WTC11 (cell line): ENCODE measurements at regions not wholly inside any gene's neighbourhood (a gene's known extent, or its start where the extent isn't known, plus 50 kb on each side); places are given as distances from the start of the nearest gene placed in this dataset.
A peak's percentile ranks its signal among the peaks of the same experiment; 100 is the strongest.

ENCODE experiments used
- ATAC-seq: fragments of 200-7000 bp; cut with Tn5 transposase; 2 replicates; pipeline ENCODE4 v1.10.0; 2021; ENCODE audit warnings: mild to moderate bottlenecking, moderate library complexity
- CTCF ChIA-PET: fragments of 300-600 bp; sonication (Branson Sonifier 250); formaldehyde crosslinking; loops from one replicate; lab custom pipeline; 2021; ENCODE audit warnings: antibody characterized with exemption; lab: Charles Lee
- POLR2A ChIA-PET: fragments of 350-600 bp; sonication (Branson Sonifier 250); formaldehyde crosslinking; loops from one replicate; lab custom pipeline; 2021; ENCODE audit warnings: antibody characterized with exemption; lab: Charles Lee
- DNase-seq: peaks from one replicate; pipeline ENCODE4 v3.0.0; 2021; ENCODE audit warnings: low spot score
- H3K27ac Mint-ChIP-seq: 2 replicates; pipeline ENCODE4 v1.8.0; 2021; ENCODE audit warnings: mixed read lengths
- H3K27me3 Mint-ChIP-seq: 2 replicates; pipeline ENCODE4 v1.8.0; 2021; ENCODE audit warnings: low read depth, mild to moderate bottlenecking, moderate library complexity, mixed read lengths
- H3K36me3 Mint-ChIP-seq: 2 replicates; pipeline ENCODE4 v1.8.0; 2021; ENCODE audit warnings: mixed read lengths
- H3K4me1 Mint-ChIP-seq: 2 replicates; pipeline ENCODE4 v1.8.0; 2022; ENCODE audit warnings: mixed read lengths
- H3K4me3 Mint-ChIP-seq: 2 replicates; pipeline ENCODE4 v1.8.0; 2021; ENCODE audit warnings: mild to moderate bottlenecking, moderate library complexity, mixed read lengths
- H3K9me3 Mint-ChIP-seq: 2 replicates; pipeline ENCODE4 v1.8.0; 2021; ENCODE audit warnings: mixed read lengths
- ATF3 ChIP-seq: sonication (generic); formaldehyde crosslinking; conservative IDR thresholded peaks from 2 replicates; pipeline ENCODE4 v1.8.1; 2022; ENCODE audit warnings: mild to moderate bottlenecking, missing genetic modification reagents
- CBFB ChIP-seq: sonication (generic); formaldehyde crosslinking; IDR thresholded peaks from 2 replicates; pipeline ENCODE4 v1.8.1; 2022; ENCODE audit warnings: mild to moderate bottlenecking, low read depth, missing genetic modification reagents
- FOXK1 ChIP-seq: sonication (generic); formaldehyde crosslinking; IDR thresholded peaks from 2 replicates; pipeline ENCODE4 v1.8.0; 2022; ENCODE audit warnings: mild to moderate bottlenecking, moderate library complexity, missing genetic modification reagents
- GTF2I ChIP-seq: fragments of 250-450 bp; sonication (Bioruptor Pico); conservative IDR thresholded peaks from 2 replicates; pipeline ENCODE4 v1.4.0; 2021; ENCODE audit warnings: mild to moderate bottlenecking
- HMGA2 ChIP-seq: fragments of 250-450 bp; sonication (Bioruptor Pico); IDR thresholded peaks from 2 replicates; pipeline ENCODE4 v1.4.0; 2021; ENCODE audit warnings: mild to moderate bottlenecking, moderate library complexity
- JUN ChIP-seq: sonication (generic); formaldehyde crosslinking; IDR thresholded peaks from 2 replicates; pipeline ENCODE4 v1.8.0; 2023; ENCODE audit warnings: mild to moderate bottlenecking, missing genetic modification reagents
- MLX ChIP-seq: sonication (generic); formaldehyde crosslinking; IDR thresholded peaks from 2 replicates; pipeline ENCODE4 v1.8.1; 2023; ENCODE audit warnings: mild to moderate bottlenecking, missing genetic modification reagents, moderate library complexity
- NFE2L1 ChIP-seq: sonication (generic); formaldehyde crosslinking; IDR thresholded peaks from 2 replicates; pipeline ENCODE4 v1.8.1; 2023; ENCODE audit warnings: missing genetic modification reagents
- NR1H2 ChIP-seq: sonication (generic); formaldehyde crosslinking; IDR thresholded peaks from 2 replicates; pipeline ENCODE4 v1.9.0; 2021; ENCODE audit warnings: mild to moderate bottlenecking, moderate library complexity, missing genetic modification reagents
- NR3C1 ChIP-seq: sonication (generic); formaldehyde crosslinking; conservative IDR thresholded peaks from 2 replicates; pipeline ENCODE4 v1.8.1; 2023; ENCODE audit warnings: low read depth, mild to moderate bottlenecking, missing genetic modification reagents
- SOX15 ChIP-seq: fragments of 250-450 bp; sonication (Bioruptor Pico); IDR thresholded peaks from 2 replicates; pipeline ENCODE4 v1.9.0; 2021; ENCODE audit warnings: mild to moderate bottlenecking
- ZBTB21 ChIP-seq: sonication (generic); formaldehyde crosslinking; IDR thresholded peaks from 2 replicates; pipeline ENCODE4 v1.8.1; 2023; ENCODE audit warnings: mild to moderate bottlenecking, missing genetic modification reagents, borderline replicate concordance
- ZNF138 ChIP-seq: sonication (generic); formaldehyde crosslinking; conservative IDR thresholded peaks from 2 replicates; pipeline ENCODE4 v1.8.1; 2022; ENCODE audit warnings: mild to moderate bottlenecking, moderate library complexity, missing genetic modification reagents
- ZNF232 ChIP-seq: sonication (generic); formaldehyde crosslinking; IDR thresholded peaks from 2 replicates; pipeline ENCODE4 v1.8.0; 2022; ENCODE audit warnings: mild to moderate bottlenecking, missing genetic modification reagents
- ZNF317 ChIP-seq: sonication (generic); formaldehyde crosslinking; IDR thresholded peaks from 2 replicates; pipeline ENCODE4 v1.8.1; 2023; ENCODE audit warnings: low read depth, mild to moderate bottlenecking, moderate library complexity, missing genetic modification reagents, borderline replicate concordance
- ZNF671 ChIP-seq: fragments of 250-450 bp; sonication (Bioruptor Pico); IDR thresholded peaks from 2 replicates; pipeline ENCODE4 v1.8.0; 2021; ENCODE audit warnings: mild to moderate bottlenecking
- TF ChIP-seq, protein P1 (sequence below): sonication (generic); formaldehyde crosslinking; IDR thresholded peaks from 2 replicates; pipeline ENCODE4 v1.8.1; 2022; ENCODE audit warnings: low read depth, mild to moderate bottlenecking, moderate library complexity, missing genetic modification reagents, borderline replicate concordance
- TF ChIP-seq, protein P2 (sequence below): sonication (generic); formaldehyde crosslinking; IDR thresholded peaks from 2 replicates; pipeline ENCODE4 v1.8.1; 2023; ENCODE audit warnings: mild to moderate bottlenecking, missing genetic modification reagents
- TF ChIP-seq, protein P3 (sequence below): sonication (generic); formaldehyde crosslinking; IDR thresholded peaks from 2 replicates; pipeline ENCODE4 v1.8.1; 2022; ENCODE audit warnings: missing genetic modification reagents, borderline replicate concordance
- TF ChIP-seq, protein P4 (sequence below): fragments of 250-450 bp; sonication (Bioruptor Pico); IDR thresholded peaks from 2 replicates; pipeline ENCODE4 v2.1.2; 2022; ENCODE audit warnings: mild to moderate bottlenecking, moderate library complexity
- TF ChIP-seq, protein P5 (sequence below): sonication (generic); formaldehyde crosslinking; IDR thresholded peaks from 2 replicates; pipeline ENCODE4 v1.8.1; 2023; ENCODE audit warnings: mild to moderate bottlenecking, moderate library complexity, missing genetic modification reagents

DNA sequence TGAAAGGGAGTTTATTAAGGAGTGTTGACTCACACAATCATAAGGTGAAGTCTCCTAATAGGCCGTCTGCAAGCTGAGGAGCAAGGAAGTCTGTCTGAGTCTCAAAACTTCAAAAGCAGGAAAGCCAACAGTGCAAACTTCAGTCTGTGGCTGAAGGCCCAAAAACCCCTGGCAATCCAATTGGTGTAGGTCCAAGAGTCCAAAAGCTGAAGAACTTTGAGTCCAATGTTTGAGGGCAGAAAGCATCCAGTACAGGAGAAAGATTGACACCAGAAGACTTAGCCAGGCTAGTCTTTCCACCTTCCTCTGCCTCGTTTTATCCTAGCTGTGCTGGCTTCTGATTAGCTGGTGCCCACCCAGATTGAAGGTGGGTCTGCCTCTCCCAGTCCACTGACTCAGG lies 535.2 kb downstream of the ARAP2 start:
- Mint-ChIP-seq H3K4me3 (no peak overlapping the region), H3K27ac (no peak overlapping the region), H3K4me1 (no peaks in the 10 kb centered on the region), H3K9me3 (peaks cover 30% of the 10 kb centered on the region), H3K36me3 (peaks cover 11% of the 10 kb centered on the region), H3K27me3 (no peaks in the 10 kb centered on the region)
- ATAC-seq (no peak), DNase-seq (no peak)
- POLR2A ChIA-PET, result no interaction called here
- CTCF ChIA-PET, result interaction anchor here (1.1 kb wide), 1 partner anchor 16 kb away, joined by 3 read pairs; no protein-coding TSS in a partner anchor
- no peak for TF ChIP-seq ZNF232 (CRISPR knock-in tag)

- no peaks in the 10 kb centered on the region for H3K4me1 Mint-ChIP-seq
- H3K9me3 Mint-ChIP-seq, result peaks cover 41% of the 10 kb centered on the region
- peaks cover 12% of the 10 kb centered on the region for H3K36me3 Mint-ChIP-seq
- no peak overlapping the region for H3K4me3 Mint-ChIP-seq
- no peak overlapping the region for H3K27ac Mint-ChIP-seq
- H3K27me3 Mint-ChIP-seq, result no peaks in the 10 kb centered on the region
- DNase-seq, result no peak
- TF ChIP-seq, protein P1, sequence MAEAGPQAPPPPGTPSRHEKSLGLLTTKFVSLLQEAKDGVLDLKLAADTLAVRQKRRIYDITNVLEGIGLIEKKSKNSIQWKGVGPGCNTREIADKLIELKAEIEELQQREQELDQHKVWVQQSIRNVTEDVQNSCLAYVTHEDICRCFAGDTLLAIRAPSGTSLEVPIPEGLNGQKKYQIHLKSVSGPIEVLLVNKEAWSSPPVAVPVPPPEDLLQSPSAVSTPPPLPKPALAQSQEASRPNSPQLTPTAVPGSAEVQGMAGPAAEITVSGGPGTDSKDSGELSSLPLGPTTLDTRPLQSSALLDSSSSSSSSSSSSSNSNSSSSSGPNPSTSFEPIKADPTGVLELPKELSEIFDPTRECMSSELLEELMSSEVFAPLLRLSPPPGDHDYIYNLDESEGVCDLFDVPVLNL (CRISPR knock-in tag), result no peak
- TF ChIP-seq JUN (CRISPR knock-in tag) (no peak), ATF3 (CRISPR knock-in tag) (no peak), SOX15 (CRISPR knock-in tag) (no peak), ZBTB21 (no peak), FOXK1 (CRISPR knock-in tag) (no peak), ZNF138 (CRISPR knock-in tag) (no peak), GTF2I (CRISPR knock-in tag) (no peak)
- TF ChIP-seq, protein P2, sequence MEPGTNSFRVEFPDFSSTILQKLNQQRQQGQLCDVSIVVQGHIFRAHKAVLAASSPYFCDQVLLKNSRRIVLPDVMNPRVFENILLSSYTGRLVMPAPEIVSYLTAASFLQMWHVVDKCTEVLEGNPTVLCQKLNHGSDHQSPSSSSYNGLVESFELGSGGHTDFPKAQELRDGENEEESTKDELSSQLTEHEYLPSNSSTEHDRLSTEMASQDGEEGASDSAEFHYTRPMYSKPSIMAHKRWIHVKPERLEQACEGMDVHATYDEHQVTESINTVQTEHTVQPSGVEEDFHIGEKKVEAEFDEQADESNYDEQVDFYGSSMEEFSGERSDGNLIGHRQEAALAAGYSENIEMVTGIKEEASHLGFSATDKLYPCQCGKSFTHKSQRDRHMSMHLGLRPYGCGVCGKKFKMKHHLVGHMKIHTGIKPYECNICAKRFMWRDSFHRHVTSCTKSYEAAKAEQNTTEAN (CRISPR knock-in tag), result no peak
- CTCF ChIA-PET, result no interaction called here
- no peak for ATAC-seq
- POLR2A ChIA-PET, result no interaction called here
These were observed 534.0 kb downstream of the ARAP2 start for GRCh38 chr4:35710343-35710742.

DNA sequence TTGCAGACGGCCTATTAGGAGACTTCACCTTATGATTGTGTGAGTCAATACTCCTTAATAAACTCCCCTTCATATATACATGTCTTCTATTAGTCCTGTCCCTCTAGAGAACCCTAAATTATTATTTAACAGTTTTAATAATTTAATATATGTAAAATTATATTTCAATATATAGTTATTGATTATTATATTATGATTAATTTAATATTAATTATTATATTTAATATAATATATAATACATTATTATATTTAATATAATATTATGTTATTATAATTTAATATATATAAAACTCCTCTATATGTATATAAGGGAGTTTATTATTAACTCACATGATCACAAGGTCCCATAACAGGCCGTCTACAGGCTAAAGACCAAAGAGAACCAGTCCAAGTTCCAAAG lies 533.2 kb downstream of the ARAP2 start:
- TF ChIP-seq HMGA2 (CRISPR knock-in tag), result peak; percentile 97
- TF ChIP-seq NFE2L1 (CRISPR knock-in tag), result no peak
- H3K36me3 Mint-ChIP-seq, result peaks cover 12% of the 10 kb centered on the region
- POLR2A ChIA-PET, result no interaction called here

DNA sequence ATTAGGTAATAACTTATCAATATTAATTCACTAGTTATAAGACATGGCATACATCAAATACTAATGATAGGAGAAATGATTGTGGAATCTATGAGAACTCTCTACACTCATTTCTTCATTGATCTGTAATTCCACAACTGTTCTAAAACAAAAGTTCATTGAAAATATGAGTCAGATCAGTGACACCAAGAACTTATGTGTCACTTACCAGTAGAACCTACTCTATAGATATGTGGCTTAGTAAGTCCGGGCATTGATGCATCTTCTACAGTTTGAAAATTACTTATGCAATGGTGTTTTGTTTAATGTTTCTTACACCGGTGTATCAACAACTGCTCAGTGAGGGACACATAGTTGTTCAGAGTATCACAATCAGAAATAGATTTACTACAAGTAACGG lies 520.3 kb downstream of the ARAP2 start:
- H3K9me3 Mint-ChIP-seq, result no peaks in the 10 kb centered on the region
- no peaks in the 10 kb centered on the region for H3K27me3 Mint-ChIP-seq
- H3K4me3 Mint-ChIP-seq, result no peak overlapping the region
- H3K4me1 Mint-ChIP-seq, result no peaks in the 10 kb centered on the region
- no peak overlapping the region for H3K27ac Mint-ChIP-seq
- DNase-seq (no peak), ATAC-seq (no peak)
- H3K36me3 Mint-ChIP-seq, result no peaks in the 10 kb centered on the region
- CTCF ChIA-PET, result no interaction called here
- POLR2A ChIA-PET, result no interaction called here
- TF ChIP-seq ZNF671 (CRISPR knock-in tag) (no peak), CBFB (CRISPR knock-in tag) (no peak), NR3C1 (CRISPR knock-in tag) (no peak), GTF2I (CRISPR knock-in tag) (no peak), ZNF317 (CRISPR knock-in tag) (no peak), NR1H2 (CRISPR knock-in tag) (no peak), MLX (CRISPR knock-in tag) (no peak)
- TF ChIP-seq, protein P3, sequence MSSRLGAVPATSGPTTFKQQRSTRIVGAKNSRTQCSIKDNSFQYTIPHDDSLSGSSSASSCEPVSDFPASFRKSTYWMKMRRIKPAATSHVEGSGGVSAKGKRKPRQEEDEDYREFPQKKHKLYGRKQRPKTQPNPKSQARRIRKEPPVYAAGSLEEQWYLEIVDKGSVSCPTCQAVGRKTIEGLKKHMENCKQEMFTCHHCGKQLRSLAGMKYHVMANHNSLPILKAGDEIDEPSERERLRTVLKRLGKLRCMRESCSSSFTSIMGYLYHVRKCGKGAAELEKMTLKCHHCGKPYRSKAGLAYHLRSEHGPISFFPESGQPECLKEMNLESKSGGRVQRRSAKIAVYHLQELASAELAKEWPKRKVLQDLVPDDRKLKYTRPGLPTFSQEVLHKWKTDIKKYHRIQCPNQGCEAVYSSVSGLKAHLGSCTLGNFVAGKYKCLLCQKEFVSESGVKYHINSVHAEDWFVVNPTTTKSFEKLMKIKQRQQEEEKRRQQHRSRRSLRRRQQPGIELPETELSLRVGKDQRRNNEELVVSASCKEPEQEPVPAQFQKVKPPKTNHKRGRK (CRISPR knock-in tag), result no peak
- TF ChIP-seq, protein P4, sequence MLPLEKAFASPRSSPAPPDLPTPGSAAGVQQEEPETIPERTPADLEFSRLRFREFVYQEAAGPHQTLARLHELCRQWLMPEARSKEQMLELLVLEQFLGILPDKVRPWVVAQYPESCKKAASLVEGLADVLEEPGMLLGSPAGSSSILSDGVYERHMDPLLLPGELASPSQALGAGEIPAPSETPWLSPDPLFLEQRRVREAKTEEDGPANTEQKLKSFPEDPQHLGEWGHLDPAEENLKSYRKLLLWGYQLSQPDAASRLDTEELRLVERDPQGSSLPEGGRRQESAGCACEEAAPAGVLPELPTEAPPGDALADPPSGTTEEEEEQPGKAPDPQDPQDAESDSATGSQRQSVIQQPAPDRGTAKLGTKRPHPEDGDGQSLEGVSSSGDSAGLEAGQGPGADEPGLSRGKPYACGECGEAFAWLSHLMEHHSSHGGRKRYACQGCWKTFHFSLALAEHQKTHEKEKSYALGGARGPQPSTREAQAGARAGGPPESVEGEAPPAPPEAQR, result no peak
- TF ChIP-seq, protein P5, sequence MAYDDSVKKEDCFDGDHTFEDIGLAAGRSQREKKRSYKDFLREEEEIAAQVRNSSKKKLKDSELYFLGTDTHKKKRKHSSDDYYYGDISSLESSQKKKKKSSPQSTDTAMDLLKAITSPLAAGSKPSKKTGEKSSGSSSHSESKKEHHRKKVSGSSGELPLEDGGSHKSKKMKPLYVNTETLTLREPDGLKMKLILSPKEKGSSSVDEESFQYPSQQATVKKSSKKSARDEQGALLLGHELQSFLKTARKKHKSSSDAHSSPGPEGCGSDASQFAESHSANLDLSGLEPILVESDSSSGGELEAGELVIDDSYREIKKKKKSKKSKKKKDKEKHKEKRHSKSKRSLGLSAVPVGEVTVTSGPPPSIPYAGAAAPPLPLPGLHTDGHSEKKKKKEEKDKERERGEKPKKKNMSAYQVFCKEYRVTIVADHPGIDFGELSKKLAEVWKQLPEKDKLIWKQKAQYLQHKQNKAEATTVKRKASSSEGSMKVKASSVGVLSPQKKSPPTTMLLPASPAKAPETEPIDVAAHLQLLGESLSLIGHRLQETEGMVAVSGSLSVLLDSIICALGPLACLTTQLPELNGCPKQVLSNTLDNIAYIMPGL (CRISPR knock-in tag), result no peak

More for the DNA sequence above, 533.2 kb downstream of the ARAP2 start:
- no peak overlapping the region for H3K4me3 Mint-ChIP-seq
- DNase-seq, result no peak
- CTCF ChIA-PET, result no interaction called here
- no peaks in the 10 kb centered on the region for H3K27me3 Mint-ChIP-seq
- H3K4me1 Mint-ChIP-seq, result no peaks in the 10 kb centered on the region
- no peak for ATAC-seq
- H3K9me3 Mint-ChIP-seq, result peaks cover 42% of the 10 kb centered on the region
- no peak overlapping the region for H3K27ac Mint-ChIP-seq
